ENCODE measurements at regions not wholly inside any gene's neighbourhood (a gene's known extent, or its start where the extent isn't known, plus 50 kb on each side); places are given as distances from the start of the nearest gene placed in this dataset.

DNA sequence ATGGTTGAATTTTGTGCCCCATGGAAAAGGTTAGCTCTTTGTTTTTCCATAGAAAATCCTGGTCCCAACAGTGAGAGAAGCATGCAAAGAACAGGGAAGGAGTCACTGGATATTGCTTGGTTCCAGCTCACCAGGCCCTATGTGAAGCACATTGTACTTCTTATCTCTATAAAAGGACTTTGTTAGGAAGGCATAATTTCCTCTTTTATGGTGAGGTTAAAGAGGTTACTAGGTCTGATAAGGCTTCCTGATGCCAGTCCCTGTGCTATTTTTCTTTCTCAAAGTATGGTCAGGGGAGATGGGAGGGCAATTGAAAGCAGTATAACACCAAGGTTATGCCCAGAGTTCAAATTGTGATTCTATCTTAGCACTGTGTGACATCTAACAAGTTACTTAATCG is 162.6 kb downstream of the KIF18A start:
- TF ChIP-seq POLR2A (IDR thresholded peaks at IDR 0.05) (no peak), POLR2AphosphoS5 (IDR thresholded peaks at IDR 0.05) (no peak), EP300 (IDR thresholded peaks at IDR 0.05; ENCODE audit: low read depth) (no peak)
- 88 to 93% methylated on average over 1 of the region's 1 CpG for WGBS, 2 donors (ENCODE audit: low coverage in 1 of 2)
- H3K27ac ChIP-seq, result no peak overlapping the region
- H3K9me3 ChIP-seq, result no peaks in the 10 kb centered on the region
- in situ Hi-C loops (cut with MboI; ENCODE audit: low pct_ligation_motif_present in 1 of 4, low pct_unique_long_range_greater_than_20kb in 1 of 4, low sequenced_read_pairs in 3 of 4), result no loop called here
- no peak for DNase-seq
- no peaks in the 10 kb centered on the region for H3K27me3 ChIP-seq
- intact Hi-C loops (cut with DNase I; ENCODE audit: low total_unique reads), result no loop called here
- H3K36me3 ChIP-seq, result no peaks in the 10 kb centered on the region
- no peaks in the 10 kb centered on the region for H3K4me1 ChIP-seq
- H3K4me3 ChIP-seq, result no peak overlapping the region

DNA sequence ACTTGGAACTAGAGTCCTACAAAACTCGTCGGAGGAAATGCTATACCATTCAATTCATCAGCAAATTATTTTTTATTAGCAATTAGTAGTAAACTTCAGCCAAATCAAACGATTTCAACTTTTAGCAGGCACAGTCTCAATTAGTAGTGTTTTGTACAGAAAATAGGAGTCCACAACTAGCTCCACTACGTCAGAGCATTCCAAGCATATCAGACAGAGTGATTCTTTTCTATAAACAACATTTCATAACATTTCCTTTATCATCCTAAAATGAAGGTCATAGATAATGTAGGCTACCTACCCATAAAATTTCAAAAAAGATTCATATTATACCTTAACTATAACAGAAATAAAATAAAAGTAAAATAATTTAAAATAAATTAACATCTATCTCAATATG is 169.9 kb downstream of the KIF18A start:
- intact Hi-C loops (cut with DNase I; ENCODE audit: low total_unique reads), result loop anchor here (10.0 kb wide), 1 partner anchor 663 kb away; no protein-coding TSS in a partner anchor
- no peaks in the 10 kb centered on the region for H3K4me1 ChIP-seq

DNA sequence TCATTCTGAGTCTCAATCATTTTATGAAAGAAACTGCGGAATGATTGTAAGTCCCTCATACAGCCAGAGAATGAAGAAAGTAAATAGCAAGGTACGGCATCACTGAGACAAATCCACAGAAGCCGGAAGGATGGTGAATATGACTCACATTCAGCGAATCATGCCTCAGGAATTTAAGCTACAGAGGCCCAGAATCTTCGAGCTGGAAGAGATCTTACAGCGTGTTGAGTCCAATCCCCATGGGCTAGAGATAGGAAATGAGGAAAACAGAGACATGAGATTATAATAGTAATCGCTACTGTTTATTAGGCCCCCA is 173.2 kb downstream of the KIF18A start:
- Histone ChIP-seq H3K27me3 (no peaks in the 10 kb centered on the region), H3K36me3 (no peaks in the 10 kb centered on the region), H3K9me3 (no peaks in the 10 kb centered on the region), H3K4me3 (no peak overlapping the region), H3K27ac (no peak overlapping the region), H3K4me1 (no peaks in the 10 kb centered on the region)
- 72% methylated on average over 7 of the region's 7 CpGs for WGBS, 2 donors (ENCODE audit: low coverage in 1 of 2)
- in situ Hi-C loops (cut with MboI; ENCODE audit: low pct_ligation_motif_present in 1 of 4, low pct_unique_long_range_greater_than_20kb in 1 of 4, low sequenced_read_pairs in 3 of 4) (no loop called here), intact Hi-C loops (cut with DNase I; ENCODE audit: low total_unique reads) (loop anchor here (10.0 kb wide), 1 partner anchor 660 kb away; no protein-coding TSS in a partner anchor)
- TF ChIP-seq, protein P1, sequence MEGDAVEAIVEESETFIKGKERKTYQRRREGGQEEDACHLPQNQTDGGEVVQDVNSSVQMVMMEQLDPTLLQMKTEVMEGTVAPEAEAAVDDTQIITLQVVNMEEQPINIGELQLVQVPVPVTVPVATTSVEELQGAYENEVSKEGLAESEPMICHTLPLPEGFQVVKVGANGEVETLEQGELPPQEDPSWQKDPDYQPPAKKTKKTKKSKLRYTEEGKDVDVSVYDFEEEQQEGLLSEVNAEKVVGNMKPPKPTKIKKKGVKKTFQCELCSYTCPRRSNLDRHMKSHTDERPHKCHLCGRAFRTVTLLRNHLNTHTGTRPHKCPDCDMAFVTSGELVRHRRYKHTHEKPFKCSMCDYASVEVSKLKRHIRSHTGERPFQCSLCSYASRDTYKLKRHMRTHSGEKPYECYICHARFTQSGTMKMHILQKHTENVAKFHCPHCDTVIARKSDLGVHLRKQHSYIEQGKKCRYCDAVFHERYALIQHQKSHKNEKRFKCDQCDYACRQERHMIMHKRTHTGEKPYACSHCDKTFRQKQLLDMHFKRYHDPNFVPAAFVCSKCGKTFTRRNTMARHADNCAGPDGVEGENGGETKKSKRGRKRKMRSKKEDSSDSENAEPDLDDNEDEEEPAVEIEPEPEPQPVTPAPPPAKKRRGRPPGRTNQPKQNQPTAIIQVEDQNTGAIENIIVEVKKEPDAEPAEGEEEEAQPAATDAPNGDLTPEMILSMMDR (IDR thresholded peaks at IDR 0.05), result no peak
- TF ChIP-seq POLR2AphosphoS5 (IDR thresholded peaks at IDR 0.05) (no peak), POLR2A (IDR thresholded peaks at IDR 0.05) (no peak), EP300 (IDR thresholded peaks at IDR 0.05; ENCODE audit: low read depth) (no peak)
- no peak for DNase-seq

More for the DNA sequence above, 169.9 kb downstream of the KIF18A start:
- Histone ChIP-seq H3K27ac (no peak overlapping the region), H3K9me3 (no peaks in the 10 kb centered on the region), H3K4me3 (no peak overlapping the region), H3K27me3 (no peaks in the 10 kb centered on the region), H3K36me3 (no peaks in the 10 kb centered on the region)
- DNase-seq, result no peak
- TF ChIP-seq, protein P1 (IDR thresholded peaks at IDR 0.05), result no peak
- TF ChIP-seq POLR2A (IDR thresholded peaks at IDR 0.05), result no peak
- TF ChIP-seq POLR2AphosphoS5 (IDR thresholded peaks at IDR 0.05), result no peak
- TF ChIP-seq EP300 (IDR thresholded peaks at IDR 0.05; ENCODE audit: low read depth), result no peak
- WGBS, 2 donors (ENCODE audit: low coverage in 1 of 2), result 83 to 89% methylated on average over 4 of the region's 4 CpGs
- in situ Hi-C loops (cut with MboI; ENCODE audit: low pct_ligation_motif_present in 1 of 4, low pct_unique_long_range_greater_than_20kb in 1 of 4, low sequenced_read_pairs in 3 of 4), result no loop called here

DNA sequence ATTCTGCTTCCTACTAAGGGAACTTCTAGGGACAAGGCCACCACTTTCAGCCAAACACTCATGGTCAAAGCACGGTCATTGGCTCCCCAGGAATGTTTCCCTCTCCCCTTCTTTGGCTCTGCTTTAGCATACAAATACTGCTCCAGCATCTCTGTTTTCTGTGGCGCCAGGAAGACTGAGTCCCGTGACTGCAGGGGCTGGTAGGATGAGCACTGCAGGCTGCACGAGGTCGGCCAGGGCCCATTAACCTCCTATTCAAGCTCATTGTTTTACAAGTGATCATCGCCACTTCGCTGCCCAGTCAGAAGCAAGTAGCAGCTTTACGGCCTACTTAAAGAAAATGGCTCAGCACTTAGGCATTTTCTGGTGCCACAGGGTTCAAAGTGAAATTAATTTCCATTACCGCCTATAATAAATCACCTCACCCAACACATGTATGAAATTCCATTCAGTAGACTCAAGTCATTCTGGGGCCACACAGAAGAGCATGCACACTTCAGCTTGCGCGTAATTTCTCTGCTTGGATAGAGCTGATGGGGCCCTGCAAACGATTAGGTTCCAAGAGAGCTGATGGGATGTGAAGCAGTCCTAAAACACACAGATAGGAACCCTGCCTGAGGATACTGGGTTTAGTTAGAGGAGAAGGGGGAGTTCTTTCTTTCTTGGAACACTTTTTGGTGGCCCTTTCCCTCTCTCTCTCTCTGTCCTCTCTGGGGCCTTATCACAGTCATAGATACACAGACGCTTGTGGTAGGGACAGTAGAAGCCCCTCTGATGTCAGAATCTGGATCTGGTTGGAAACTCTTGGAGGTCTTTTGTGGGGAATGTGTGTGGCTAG is 173.7 kb downstream of the KIF18A start:
- no peaks in the 10 kb centered on the region for H3K27me3 ChIP-seq
- H3K36me3 ChIP-seq, result no peaks in the 10 kb centered on the region
- no peaks in the 10 kb centered on the region for H3K9me3 ChIP-seq
- no peaks in the 10 kb centered on the region for H3K4me1 ChIP-seq
- WGBS, 2 donors (ENCODE audit: low coverage in 1 of 2), result 69 to 74% methylated on average over 5 to 13 of the region's 13 CpGs
- intact Hi-C loops (cut with DNase I; ENCODE audit: low total_unique reads) (loop anchor here (10.0 kb wide), 1 partner anchor 659 kb away; no protein-coding TSS in a partner anchor), in situ Hi-C loops (cut with MboI; ENCODE audit: low pct_ligation_motif_present in 1 of 4, low pct_unique_long_range_greater_than_20kb in 1 of 4, low sequenced_read_pairs in 3 of 4) (no loop called here)
- TF ChIP-seq POLR2AphosphoS5 (IDR thresholded peaks at IDR 0.05) (no peak), EP300 (IDR thresholded peaks at IDR 0.05; ENCODE audit: low read depth) (no peak), POLR2A (IDR thresholded peaks at IDR 0.05) (no peak)
- TF ChIP-seq, protein P1 (IDR thresholded peaks at IDR 0.05), result no peak
- no peak for DNase-seq
- no peak overlapping the region for H3K4me3 ChIP-seq
- H3K27ac ChIP-seq, result no peak overlapping the region
